ENCODE measurements at regions not wholly inside any gene's neighbourhood (a gene's known extent, or its start where the extent isn't known, plus 50 kb on each side); places are given as distances from the start of the nearest gene placed in this dataset.

- Histone ChIP-seq H2BK15ac (ENCODE audit: low read length) (no peak overlapping the region), H3K9ac (ENCODE audit: low read depth, low read length, poor library complexity) (no peak overlapping the region), H4K91ac (ENCODE audit: low read depth, low read length, poor library complexity) (no peak overlapping the region), H3K4me2 (ENCODE audit: insufficient read depth, low read length, poor library complexity, severe bottlenecking) (no peak overlapping the region), H2AFZ (ENCODE audit: low read length) (no peak overlapping the region), H3K27ac (replicated peaks; ENCODE audit: low read length) (no peak overlapping the region), H3K18ac (ENCODE audit: low read length) (no peak overlapping the region), H2AK5ac (ENCODE audit: low read depth, low read length) (no peak overlapping the region), H2BK12ac (ENCODE audit: low read length) (no peak overlapping the region), H3K27me3 (ENCODE audit: control insufficient read depth in 3 of 3, insufficient read depth in 3 of 3, low read depth in 1 of 3, low read length in 3 of 3) (no peaks in the 10 kb centered on the region), H3K23ac (ENCODE audit: low read depth, low read length, poor library complexity) (no peak overlapping the region), H4K8ac (ENCODE audit: low read depth, low read length) (no peak overlapping the region), H3K14ac (ENCODE audit: low read length) (no peak overlapping the region), H2BK120ac (ENCODE audit: low read depth, low read length) (no peak overlapping the region), H2BK5ac (ENCODE audit: low read length) (no peak overlapping the region), H3K4me1 (ENCODE audit: control insufficient read depth in 2 of 2, insufficient read depth in 1 of 2, low read depth in 1 of 2, low read length in 2 of 2) (peaks cover 0 to 3% of the 10 kb centered on the region in 2 donors), H3K36me3 (replicated peaks in 1 of 2; ENCODE audit: control insufficient read depth in 2 of 2, insufficient read depth in 2 of 2, low read length in 2 of 2) (no peaks in the 10 kb centered on the region), H3K4me3 (ENCODE audit: low read length in 2 of 2) (no peak overlapping the region), H3K9me3 (replicated peaks in 1 of 2; ENCODE audit: control insufficient read depth in 2 of 2, insufficient read depth in 1 of 2, low read depth in 1 of 2, low read length in 2 of 2) (no peaks in the 10 kb centered on the region), H3K79me1 (ENCODE audit: low read depth, low read length) (no peaks in the 10 kb centered on the region), H3K4ac (ENCODE audit: low read length) (no peak overlapping the region)
- no peak for DNase-seq (ENCODE audit: low spot score)
- no CpG with 5 or more reads among the region's 3 CpGs for WGBS, 2 donors (ENCODE audit: extremely low coverage in 2 of 2, insufficient read length in 2 of 2, insufficient replicate concordance in 1 of 2)
These were observed 83.6 kb downstream of the PFDN4 start for GRCh38 chr20:54291339-54292010.

GRCh38 chr20:54292185-54292584 is 84.3 kb downstream of the PFDN4 start:
- peaks cover 0 to 3% of the 10 kb centered on the region in 2 donors for H3K4me1 ChIP-seq (ENCODE audit: control insufficient read depth in 2 of 2, insufficient read depth in 1 of 2, low read depth in 1 of 2, low read length in 2 of 2)
- no peak overlapping the region for H3K4me3 ChIP-seq (ENCODE audit: low read length in 2 of 2)
- no peak overlapping the region for H2BK120ac ChIP-seq (ENCODE audit: low read depth, low read length)
- H3K4ac ChIP-seq (ENCODE audit: low read length) = no peak overlapping the region
- H3K27me3 ChIP-seq (ENCODE audit: control insufficient read depth in 3 of 3, insufficient read depth in 3 of 3, low read depth in 1 of 3, low read length in 3 of 3) = no peaks in the 10 kb centered on the region
- H4K8ac ChIP-seq (ENCODE audit: low read depth, low read length) = no peak overlapping the region
- no peak for DNase-seq (ENCODE audit: low spot score)
- no peak overlapping the region for H3K27ac ChIP-seq (replicated peaks; ENCODE audit: low read length)
- H3K4me2 ChIP-seq (ENCODE audit: insufficient read depth, low read length, poor library complexity, severe bottlenecking) = no peak overlapping the region
- no peak overlapping the region for H3K14ac ChIP-seq (ENCODE audit: low read length)
- H2AFZ ChIP-seq (ENCODE audit: low read length) = no peak overlapping the region
- no peak overlapping the region for H2BK12ac ChIP-seq (ENCODE audit: low read length)
- H4K91ac ChIP-seq (ENCODE audit: low read depth, low read length, poor library complexity) = no peak overlapping the region
- H2BK5ac ChIP-seq (ENCODE audit: low read length) = no peak overlapping the region
- H2AK5ac ChIP-seq (ENCODE audit: low read depth, low read length) = no peak overlapping the region
- no peak overlapping the region for H3K9ac ChIP-seq (ENCODE audit: low read depth, low read length, poor library complexity)
- no peak overlapping the region for H2BK15ac ChIP-seq (ENCODE audit: low read length)
- no CpG with 5 or more reads among the region's 3 CpGs for WGBS, 2 donors (ENCODE audit: extremely low coverage in 2 of 2, insufficient read length in 2 of 2, insufficient replicate concordance in 1 of 2)
- H3K9me3 ChIP-seq (replicated peaks in 1 of 2; ENCODE audit: control insufficient read depth in 2 of 2, insufficient read depth in 1 of 2, low read depth in 1 of 2, low read length in 2 of 2) = no peaks in the 10 kb centered on the region
- no peak overlapping the region for H3K18ac ChIP-seq (ENCODE audit: low read length)
- no peaks in the 10 kb centered on the region for H3K79me1 ChIP-seq (ENCODE audit: low read depth, low read length)
- no peak overlapping the region for H3K23ac ChIP-seq (ENCODE audit: low read depth, low read length, poor library complexity)
- no peaks in the 10 kb centered on the region for H3K36me3 ChIP-seq (replicated peaks in 1 of 2; ENCODE audit: control insufficient read depth in 2 of 2, insufficient read depth in 2 of 2, low read length in 2 of 2)

GRCh38 chr20:54293526-54293925 is 85.6 kb downstream of the PFDN4 start:
- Histone ChIP-seq H3K23ac (ENCODE audit: low read depth, low read length, poor library complexity) (no peak overlapping the region), H3K4me1 (ENCODE audit: control insufficient read depth in 2 of 2, insufficient read depth in 1 of 2, low read depth in 1 of 2, low read length in 2 of 2) (peaks cover 0 to 3% of the 10 kb centered on the region in 2 donors), H4K91ac (ENCODE audit: low read depth, low read length, poor library complexity) (no peak overlapping the region), H3K18ac (ENCODE audit: low read length) (no peak overlapping the region), H2BK5ac (ENCODE audit: low read length) (no peak overlapping the region), H2BK12ac (ENCODE audit: low read length) (no peak overlapping the region), H3K4me2 (ENCODE audit: insufficient read depth, low read length, poor library complexity, severe bottlenecking) (no peak overlapping the region), H3K9ac (ENCODE audit: low read depth, low read length, poor library complexity) (no peak overlapping the region), H2AK5ac (ENCODE audit: low read depth, low read length) (no peak overlapping the region), H3K79me1 (ENCODE audit: low read depth, low read length) (no peaks in the 10 kb centered on the region), H3K36me3 (replicated peaks in 1 of 2; ENCODE audit: control insufficient read depth in 2 of 2, insufficient read depth in 2 of 2, low read length in 2 of 2) (no peaks in the 10 kb centered on the region), H3K27me3 (ENCODE audit: control insufficient read depth in 3 of 3, insufficient read depth in 3 of 3, low read depth in 1 of 3, low read length in 3 of 3) (no peaks in the 10 kb centered on the region), H3K4ac (ENCODE audit: low read length) (no peak overlapping the region), H3K14ac (ENCODE audit: low read length) (no peak overlapping the region), H2BK120ac (ENCODE audit: low read depth, low read length) (no peak overlapping the region), H3K27ac (replicated peaks; ENCODE audit: low read length) (no peak overlapping the region), H2BK15ac (ENCODE audit: low read length) (no peak overlapping the region), H4K8ac (ENCODE audit: low read depth, low read length) (no peak overlapping the region), H3K9me3 (replicated peaks in 1 of 2; ENCODE audit: control insufficient read depth in 2 of 2, insufficient read depth in 1 of 2, low read depth in 1 of 2, low read length in 2 of 2) (no peaks in the 10 kb centered on the region), H3K4me3 (ENCODE audit: low read length in 2 of 2) (no peak overlapping the region), H2AFZ (ENCODE audit: low read length) (no peak overlapping the region)
- WGBS, 2 donors (ENCODE audit: extremely low coverage in 2 of 2, insufficient read length in 2 of 2, insufficient replicate concordance in 1 of 2) = no CpG with 5 or more reads among the region's 2 CpGs
- DNase-seq (ENCODE audit: low spot score) = no peak

GRCh38 chr20:54294094-54294493 is 86.2 kb downstream of the PFDN4 start:
- peaks cover 0 to 3% of the 10 kb centered on the region in 2 donors for H3K4me1 ChIP-seq (ENCODE audit: control insufficient read depth in 2 of 2, insufficient read depth in 1 of 2, low read depth in 1 of 2, low read length in 2 of 2)
- no peak for DNase-seq (ENCODE audit: low spot score)
- H3K4me3 ChIP-seq (ENCODE audit: low read length in 2 of 2) = no peak overlapping the region
- H3K23ac ChIP-seq (ENCODE audit: low read depth, low read length, poor library complexity) = no peak overlapping the region
- no peak overlapping the region for H3K18ac ChIP-seq (ENCODE audit: low read length)
- H3K4ac ChIP-seq (ENCODE audit: low read length) = no peak overlapping the region
- no peak overlapping the region for H2BK5ac ChIP-seq (ENCODE audit: low read length)
- no peaks in the 10 kb centered on the region for H3K27me3 ChIP-seq (ENCODE audit: control insufficient read depth in 3 of 3, insufficient read depth in 3 of 3, low read depth in 1 of 3, low read length in 3 of 3)
- H3K14ac ChIP-seq (ENCODE audit: low read length) = no peak overlapping the region
- H2AK5ac ChIP-seq (ENCODE audit: low read depth, low read length) = no peak overlapping the region
- WGBS, 2 donors (ENCODE audit: extremely low coverage in 2 of 2, insufficient read length in 2 of 2, insufficient replicate concordance in 1 of 2) = no CpG with 5 or more reads among the region's 2 CpGs
- H3K36me3 ChIP-seq (replicated peaks in 1 of 2; ENCODE audit: control insufficient read depth in 2 of 2, insufficient read depth in 2 of 2, low read length in 2 of 2) = no peaks in the 10 kb centered on the region
- H4K91ac ChIP-seq (ENCODE audit: low read depth, low read length, poor library complexity) = no peak overlapping the region
- no peak overlapping the region for H2BK120ac ChIP-seq (ENCODE audit: low read depth, low read length)
- H2AFZ ChIP-seq (ENCODE audit: low read length) = no peak overlapping the region
- H4K8ac ChIP-seq (ENCODE audit: low read depth, low read length) = no peak overlapping the region
- no peak overlapping the region for H3K27ac ChIP-seq (replicated peaks; ENCODE audit: low read length)
- H3K9ac ChIP-seq (ENCODE audit: low read depth, low read length, poor library complexity) = no peak overlapping the region
- H3K4me2 ChIP-seq (ENCODE audit: insufficient read depth, low read length, poor library complexity, severe bottlenecking) = no peak overlapping the region
- H2BK15ac ChIP-seq (ENCODE audit: low read length) = no peak overlapping the region
- no peaks in the 10 kb centered on the region for H3K9me3 ChIP-seq (replicated peaks in 1 of 2; ENCODE audit: control insufficient read depth in 2 of 2, insufficient read depth in 1 of 2, low read depth in 1 of 2, low read length in 2 of 2)
- no peaks in the 10 kb centered on the region for H3K79me1 ChIP-seq (ENCODE audit: low read depth, low read length)
- H2BK12ac ChIP-seq (ENCODE audit: low read length) = no peak overlapping the region

Data from neuronal stem cell (in vitro differentiated cells).